OCI-LY3 (cell line): ENCODE measurements at regions not wholly inside any gene's neighbourhood (a gene's known extent, or its start where the extent isn't known, plus 50 kb on each side); places are given as distances from the start of the nearest gene placed in this dataset.
"Not testable (repeated sequence)": the region's sequence is repeated elsewhere in the genome, so short reads cannot be mapped to it uniquely, and the experiment has no call there.

Experiments
- H2AFZ ChIP-seq: fragments of 200-600, 300-600 bp; shearing (Covaris generic); 2 replicates; pipeline ENCODE4 v1.6.0; 2014; ENCODE audit warnings: antibody characterized with exemption, low read depth, low read length
- H3K27ac ChIP-seq: fragments of 200-600, 300-600 bp; sonication (generic); 2 replicates; pipeline ENCODE4 v1.5.1; 2014; ENCODE audit warnings: mild to moderate bottlenecking, low read length, moderate library complexity, mixed read lengths
- H3K27me3 ChIP-seq: fragments of 200-600, 300-600 bp; sonication (generic); 2 replicates; pipeline ENCODE4 v1.6.1; 2014; ENCODE audit warnings: low read depth, low read length, mixed read lengths
- H3K36me3 ChIP-seq: fragments of 200-600, 300-600 bp; sonication (generic); replicated peaks from 2 replicates; pipeline ENCODE3; 2014; ENCODE audit warnings: low read depth, low read length, mixed read lengths
- H3K4me1 ChIP-seq: fragments of 300-600, 200-600 bp; sonication (generic); 2 replicates; pipeline ENCODE4 v1.6.1; 2014; ENCODE audit warnings: low read length, mixed read lengths
- H3K4me2 ChIP-seq: fragments of 200-600, 300-600 bp; sonication (generic); 2 replicates; pipeline ENCODE4 v1.6.1; 2014; ENCODE audit warnings: low read length, mixed read lengths
- H3K4me3 ChIP-seq: fragments of 300-600, 200-600 bp; sonication (generic); 2 replicates; pipeline ENCODE4 v1.5.1; 2014; ENCODE audit warnings: antibody characterized with exemption, mild to moderate bottlenecking, low read length, moderate library complexity
- H3K79me2 ChIP-seq: fragments of 300-600, 200-600 bp; shearing (Covaris generic); 2 replicates; pipeline ENCODE4 v1.6.1; 2014; ENCODE audit warnings: mild to moderate bottlenecking, low read length, mixed read lengths
- H3K9ac ChIP-seq: fragments of 300-600, 200-600 bp; shearing (Covaris generic); 2 replicates; pipeline ENCODE4 v1.6.0; 2014; ENCODE audit warnings: mild to moderate bottlenecking, low read length, moderate library complexity
- H3K9me3 ChIP-seq: fragments of 200-600, 300-600 bp; shearing (Covaris generic); 2 replicates; pipeline ENCODE4 v1.6.1; 2014; ENCODE audit warnings: low read length, mixed read lengths; ENCODE audit not compliant: insufficient read depth
- H4K20me1 ChIP-seq: fragments of 200-600, 300-600 bp; sonication (generic); 2 replicates; pipeline ENCODE4 v1.6.1; 2016; ENCODE audit warnings: low read length, mixed read lengths; ENCODE audit not compliant: insufficient read depth
- EZH2phosphoT487 ChIP-seq: fragments of 200-600 bp; shearing (Covaris generic); IDR thresholded peaks from 2 replicates; pipeline ENCODE4 v1.6.1; 2018; ENCODE audit warnings: antibody characterized with exemption, mixed run types, low read depth
- TF ChIP-seq, protein P1 (sequence below): fragments of 200-600, 300-600 bp; sonication (generic); IDR thresholded peaks from 2 replicates; pipeline ENCODE4 v1.5.1; 2014; ENCODE audit warnings: antibody characterized with exemption, low read length, low read depth

DNA sequence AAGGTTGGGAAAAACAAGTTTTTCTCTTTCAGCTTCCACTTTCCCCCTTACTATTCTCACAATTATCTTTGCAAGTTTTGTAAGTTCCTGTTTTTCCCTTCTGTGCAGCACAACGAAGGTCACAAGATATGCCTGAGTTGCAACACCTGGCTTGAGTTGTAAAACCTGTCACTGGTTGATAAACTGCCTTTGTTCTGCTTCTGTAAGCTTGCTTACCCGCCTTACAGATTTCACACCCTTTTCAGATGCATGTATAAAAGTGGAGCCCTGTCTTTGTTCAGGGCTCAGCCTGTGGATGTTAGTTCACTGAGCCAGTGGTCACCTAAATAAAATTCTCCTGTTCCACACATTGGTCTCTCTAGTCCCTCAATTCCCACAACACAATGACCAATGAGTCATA lies 318.9 kb downstream of the UBE2NL start:
- H3K36me3 ChIP-seq, H2AFZ ChIP-seq: not testable (repeated sequence)

DNA sequence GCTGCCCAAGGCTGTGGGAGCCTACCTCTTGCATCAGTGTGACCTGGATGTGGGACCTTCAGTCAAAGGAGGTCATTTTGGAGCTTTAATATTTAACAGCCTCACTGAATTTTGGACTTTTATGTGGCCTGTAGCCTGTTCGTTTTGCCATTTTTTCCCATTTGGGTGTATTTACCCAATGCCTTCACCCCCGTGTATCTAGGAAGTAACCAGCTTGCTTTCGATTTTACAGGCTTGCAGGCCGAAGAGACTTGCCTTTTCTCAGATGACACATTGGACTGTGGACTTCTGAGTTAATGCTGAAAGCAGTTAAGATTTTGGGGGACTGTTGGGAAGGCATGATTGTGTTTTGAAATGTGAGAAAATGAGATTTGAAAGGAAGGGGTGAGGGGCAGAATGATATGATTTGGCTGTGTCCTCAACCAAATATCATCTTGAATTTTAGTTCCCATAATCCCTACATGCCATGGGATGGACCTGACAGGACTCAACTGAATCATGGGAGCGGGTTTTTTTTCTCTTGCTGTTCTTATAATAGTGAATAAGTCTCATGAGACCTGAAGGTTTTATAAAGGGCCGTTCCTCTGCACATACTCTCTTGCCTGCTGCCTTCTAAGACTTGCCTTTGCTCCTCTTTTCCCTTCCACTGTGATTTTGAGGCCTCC lies 324.6 kb downstream of the UBE2NL start:
- not testable (repeated sequence) for H3K4me1 ChIP-seq, H3K27ac ChIP-seq, H3K79me2 ChIP-seq, H3K4me3 ChIP-seq, H3K9ac ChIP-seq, H3K4me2 ChIP-seq, H3K27me3 ChIP-seq, H3K36me3 ChIP-seq, H2AFZ ChIP-seq, H3K9me3 ChIP-seq, H4K20me1 ChIP-seq

More for the DNA sequence above, 318.9 kb downstream of the UBE2NL start:
- H3K27ac ChIP-seq, H3K9ac ChIP-seq, H3K4me1 ChIP-seq, H3K4me3 ChIP-seq, H3K27me3 ChIP-seq, H3K4me2 ChIP-seq, H4K20me1 ChIP-seq, H3K79me2 ChIP-seq, H3K9me3 ChIP-seq: not testable (repeated sequence)

GRCh38 chrX:144214651-144215050 lies 330.8 kb downstream of the UBE2NL start:
- H2AFZ ChIP-seq = no peak overlapping the region
- H4K20me1 ChIP-seq = no peaks in the 10 kb centered on the region
- H3K4me3 ChIP-seq = no peak overlapping the region
- no peaks in the 10 kb centered on the region for H3K79me2 ChIP-seq
- TF ChIP-seq, protein P1, sequence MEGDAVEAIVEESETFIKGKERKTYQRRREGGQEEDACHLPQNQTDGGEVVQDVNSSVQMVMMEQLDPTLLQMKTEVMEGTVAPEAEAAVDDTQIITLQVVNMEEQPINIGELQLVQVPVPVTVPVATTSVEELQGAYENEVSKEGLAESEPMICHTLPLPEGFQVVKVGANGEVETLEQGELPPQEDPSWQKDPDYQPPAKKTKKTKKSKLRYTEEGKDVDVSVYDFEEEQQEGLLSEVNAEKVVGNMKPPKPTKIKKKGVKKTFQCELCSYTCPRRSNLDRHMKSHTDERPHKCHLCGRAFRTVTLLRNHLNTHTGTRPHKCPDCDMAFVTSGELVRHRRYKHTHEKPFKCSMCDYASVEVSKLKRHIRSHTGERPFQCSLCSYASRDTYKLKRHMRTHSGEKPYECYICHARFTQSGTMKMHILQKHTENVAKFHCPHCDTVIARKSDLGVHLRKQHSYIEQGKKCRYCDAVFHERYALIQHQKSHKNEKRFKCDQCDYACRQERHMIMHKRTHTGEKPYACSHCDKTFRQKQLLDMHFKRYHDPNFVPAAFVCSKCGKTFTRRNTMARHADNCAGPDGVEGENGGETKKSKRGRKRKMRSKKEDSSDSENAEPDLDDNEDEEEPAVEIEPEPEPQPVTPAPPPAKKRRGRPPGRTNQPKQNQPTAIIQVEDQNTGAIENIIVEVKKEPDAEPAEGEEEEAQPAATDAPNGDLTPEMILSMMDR = no peak
- no peak overlapping the region for H3K9ac ChIP-seq
- H3K9me3 ChIP-seq = no peaks in the 10 kb centered on the region
- H3K27me3 ChIP-seq = no peaks in the 10 kb centered on the region
- no peak overlapping the region for H3K4me2 ChIP-seq
- no peak overlapping the region for H3K27ac ChIP-seq
- peaks cover 9% of the 10 kb centered on the region for H3K4me1 ChIP-seq
- H3K36me3 ChIP-seq = no peaks in the 10 kb centered on the region

- Histone ChIP-seq H3K79me2 (no peaks in the 10 kb centered on the region), H2AFZ (no peak overlapping the region), H3K27me3 (no peaks in the 10 kb centered on the region), H3K36me3 (no peaks in the 10 kb centered on the region), H3K4me2 (peak overlapping the region; percentile 34), H3K9ac (no peak overlapping the region), H3K27ac (no peak overlapping the region), H3K4me3 (no peak overlapping the region), H3K9me3 (no peaks in the 10 kb centered on the region), H3K4me1 (peaks cover 19% of the 10 kb centered on the region), H4K20me1 (no peaks in the 10 kb centered on the region)
- TF ChIP-seq, protein P1 = peak; percentile 49
- no peak for TF ChIP-seq EZH2phosphoT487
Observed at GRCh38 chrX:144219035-144219434, 335.2 kb downstream of the UBE2NL start.

GRCh38 chrX:144231116-144231785 lies 347.4 kb downstream of the UBE2NL start:
- not testable (repeated sequence) for H3K27ac ChIP-seq, H3K79me2 ChIP-seq, H3K27me3 ChIP-seq, H3K36me3 ChIP-seq, H3K9me3 ChIP-seq, H3K4me3 ChIP-seq, H3K4me1 ChIP-seq, H2AFZ ChIP-seq, H3K4me2 ChIP-seq, H3K9ac ChIP-seq, H4K20me1 ChIP-seq
